ENCODE measurements at regions not wholly inside any gene's neighbourhood (a gene's known extent, or its start where the extent isn't known, plus 50 kb on each side); places are given as distances from the start of the nearest gene placed in this dataset.

DNA sequence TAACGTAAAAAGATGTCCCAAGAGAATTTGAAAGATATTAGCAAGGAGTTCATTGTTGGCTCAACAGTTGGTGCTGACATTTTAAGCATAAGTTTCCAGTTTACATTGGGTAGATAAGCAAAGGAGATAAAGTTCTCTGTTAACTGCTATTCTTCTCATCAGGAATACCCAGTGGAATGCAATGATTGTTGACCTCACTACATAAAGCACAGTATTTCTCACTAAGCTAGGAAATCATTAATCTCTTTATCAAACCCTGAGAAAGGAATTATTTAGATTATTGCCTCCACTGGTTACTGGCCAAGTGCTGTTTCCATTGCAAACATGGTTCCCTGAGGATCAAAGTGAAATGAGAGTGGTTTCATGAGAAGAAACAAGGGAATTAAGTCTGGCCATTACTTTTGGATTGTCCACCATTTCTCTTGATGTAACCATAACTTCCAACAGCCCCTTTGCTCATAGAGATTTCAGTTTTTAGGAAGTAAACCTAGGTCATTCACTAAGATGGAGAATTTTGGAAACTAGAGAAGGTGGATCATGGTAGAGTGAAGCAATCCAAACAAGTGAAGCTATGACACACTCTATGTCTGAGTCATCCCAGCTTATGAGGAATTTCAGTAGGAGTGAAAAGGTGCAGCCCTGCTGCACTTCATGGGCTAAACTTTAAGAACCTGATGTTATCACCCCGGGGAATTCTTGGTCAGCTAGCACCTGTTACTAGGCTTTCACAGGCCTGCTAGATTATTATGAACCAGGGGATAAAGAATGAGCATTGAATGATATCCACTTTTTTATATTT lies 163.4 kb downstream of the AREG start:
- Histone ChIP-seq H3K9ac (ENCODE audit: low read length) (no peak overlapping the region), H2AFZ (ENCODE audit: low read depth, low read length) (no peak overlapping the region), H3K27ac (ENCODE audit: low read depth, low read length) (no peak overlapping the region), H3K36me3 (ENCODE audit: insufficient read depth, low read length) (no peaks in the 10 kb centered on the region), H3K79me2 (ENCODE audit: insufficient read depth, low read length) (no peaks in the 10 kb centered on the region), H3K27me3 (ENCODE audit: insufficient read depth, low read length) (no peaks in the 10 kb centered on the region), H4K20me1 (ENCODE audit: insufficient read depth, low read length) (no peaks in the 10 kb centered on the region), H3K9me3 (ENCODE audit: insufficient read depth, low read depth, low read length) (no peaks in the 10 kb centered on the region), H3K4me2 (ENCODE audit: low read length) (no peak overlapping the region), H3K4me1 (ENCODE audit: insufficient read depth, low read length) (no peaks in the 10 kb centered on the region), H3K4me3 (ENCODE audit: insufficient read depth, low read depth, low read length) (no peak overlapping the region)
- no peak for FAIRE-seq
- Mint-ChIP-seq H3K27me3 (ENCODE audit: low read depth, unreplicated experiment) (no peaks in the 10 kb centered on the region), H3K27ac (ENCODE audit: unreplicated experiment) (no peak overlapping the region), H3K4me3 (ENCODE audit: unreplicated experiment) (no peak overlapping the region), H3K36me3 (ENCODE audit: low read depth, unreplicated experiment) (no peaks in the 10 kb centered on the region), H3K4me1 (ENCODE audit: low read depth, unreplicated experiment) (no peaks in the 10 kb centered on the region), H3K9me3 (ENCODE audit: unreplicated experiment) (peaks cover 2% of the 10 kb centered on the region)
- TF ChIP-seq, protein P1, sequence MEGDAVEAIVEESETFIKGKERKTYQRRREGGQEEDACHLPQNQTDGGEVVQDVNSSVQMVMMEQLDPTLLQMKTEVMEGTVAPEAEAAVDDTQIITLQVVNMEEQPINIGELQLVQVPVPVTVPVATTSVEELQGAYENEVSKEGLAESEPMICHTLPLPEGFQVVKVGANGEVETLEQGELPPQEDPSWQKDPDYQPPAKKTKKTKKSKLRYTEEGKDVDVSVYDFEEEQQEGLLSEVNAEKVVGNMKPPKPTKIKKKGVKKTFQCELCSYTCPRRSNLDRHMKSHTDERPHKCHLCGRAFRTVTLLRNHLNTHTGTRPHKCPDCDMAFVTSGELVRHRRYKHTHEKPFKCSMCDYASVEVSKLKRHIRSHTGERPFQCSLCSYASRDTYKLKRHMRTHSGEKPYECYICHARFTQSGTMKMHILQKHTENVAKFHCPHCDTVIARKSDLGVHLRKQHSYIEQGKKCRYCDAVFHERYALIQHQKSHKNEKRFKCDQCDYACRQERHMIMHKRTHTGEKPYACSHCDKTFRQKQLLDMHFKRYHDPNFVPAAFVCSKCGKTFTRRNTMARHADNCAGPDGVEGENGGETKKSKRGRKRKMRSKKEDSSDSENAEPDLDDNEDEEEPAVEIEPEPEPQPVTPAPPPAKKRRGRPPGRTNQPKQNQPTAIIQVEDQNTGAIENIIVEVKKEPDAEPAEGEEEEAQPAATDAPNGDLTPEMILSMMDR (IDR thresholded peaks at IDR 0.05; ENCODE audit: insufficient read depth, low read depth, low read length), result no peak
- no peak for TF ChIP-seq EZH2 (IDR thresholded peaks at IDR 0.05; ENCODE audit: insufficient read depth, low read length)
- DNase-seq (ENCODE audit: low read depth), result peak; percentile 51

DNA sequence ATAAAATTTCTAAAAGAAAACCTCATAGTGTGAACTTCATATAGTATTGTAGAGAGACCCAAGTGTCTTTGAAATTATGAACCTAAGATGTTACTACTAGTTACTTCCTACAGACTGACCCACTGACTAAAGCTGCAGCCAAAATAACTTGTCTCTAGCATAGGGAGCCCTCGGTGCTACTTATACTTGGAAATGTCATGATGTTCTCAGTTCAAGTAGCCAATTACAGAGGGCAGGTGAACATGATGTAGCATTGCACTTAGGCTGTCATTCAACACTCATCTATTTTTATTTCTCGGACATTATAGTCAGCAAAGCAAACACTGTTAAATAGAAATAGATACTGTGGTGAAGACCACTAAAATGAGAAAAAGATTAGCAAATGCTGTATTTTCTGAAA lies 165.6 kb downstream of the AREG start:
- H3K27me3 Mint-ChIP-seq (ENCODE audit: low read depth, unreplicated experiment), result no peaks in the 10 kb centered on the region
- DNase-seq (ENCODE audit: low read depth) (no peak), FAIRE-seq (no peak)
- Histone ChIP-seq H3K36me3 (ENCODE audit: insufficient read depth, low read length) (no peaks in the 10 kb centered on the region), H3K4me3 (ENCODE audit: insufficient read depth, low read depth, low read length) (no peak overlapping the region), H2AFZ (ENCODE audit: low read depth, low read length) (no peak overlapping the region), H3K9me3 (ENCODE audit: insufficient read depth, low read depth, low read length) (no peaks in the 10 kb centered on the region), H3K27me3 (ENCODE audit: insufficient read depth, low read length) (no peaks in the 10 kb centered on the region), H3K4me2 (ENCODE audit: low read length) (no peak overlapping the region), H3K79me2 (ENCODE audit: insufficient read depth, low read length) (no peaks in the 10 kb centered on the region), H3K4me1 (ENCODE audit: insufficient read depth, low read length) (no peaks in the 10 kb centered on the region), H4K20me1 (ENCODE audit: insufficient read depth, low read length) (no peaks in the 10 kb centered on the region), H3K9ac (ENCODE audit: low read length) (no peak overlapping the region), H3K27ac (ENCODE audit: low read depth, low read length) (no peak overlapping the region)
- no peak overlapping the region for H3K4me3 Mint-ChIP-seq (ENCODE audit: unreplicated experiment)
- peaks cover 2% of the 10 kb centered on the region for H3K9me3 Mint-ChIP-seq (ENCODE audit: unreplicated experiment)
- H3K36me3 Mint-ChIP-seq (ENCODE audit: low read depth, unreplicated experiment), result no peaks in the 10 kb centered on the region
- no peak overlapping the region for H3K27ac Mint-ChIP-seq (ENCODE audit: unreplicated experiment)
- no peaks in the 10 kb centered on the region for H3K4me1 Mint-ChIP-seq (ENCODE audit: low read depth, unreplicated experiment)
- no peak for TF ChIP-seq EZH2 (IDR thresholded peaks at IDR 0.05; ENCODE audit: insufficient read depth, low read length)
- TF ChIP-seq, protein P1 (IDR thresholded peaks at IDR 0.05; ENCODE audit: insufficient read depth, low read depth, low read length), result no peak

DNA sequence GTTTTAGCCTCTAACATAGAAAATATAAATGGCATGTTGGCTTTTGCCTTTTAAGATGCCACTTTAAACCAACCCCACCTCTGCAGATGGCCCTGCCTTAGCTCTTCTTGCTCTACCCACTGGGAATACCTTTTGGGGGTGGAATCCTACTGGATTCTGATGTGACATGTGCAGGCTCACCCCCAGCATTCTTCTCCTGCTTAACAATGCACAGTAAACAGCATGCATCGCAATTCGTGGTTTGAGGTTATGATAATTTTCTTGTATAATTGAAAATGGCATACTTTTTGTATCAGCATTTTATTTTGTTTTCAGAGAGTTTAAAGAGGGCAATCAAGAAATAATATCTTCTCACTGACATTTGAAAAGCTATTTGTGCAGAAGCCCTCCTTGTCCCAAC lies 167.9 kb downstream of the AREG start:
- H4K20me1 ChIP-seq (ENCODE audit: insufficient read depth, low read length), result no peaks in the 10 kb centered on the region
- no peak overlapping the region for H2AFZ ChIP-seq (ENCODE audit: low read depth, low read length)
- no peaks in the 10 kb centered on the region for H3K36me3 ChIP-seq (ENCODE audit: insufficient read depth, low read length)
- H3K27me3 Mint-ChIP-seq (ENCODE audit: low read depth, unreplicated experiment), result no peaks in the 10 kb centered on the region
- H3K9ac ChIP-seq (ENCODE audit: low read length), result no peak overlapping the region
- FAIRE-seq (no peak), DNase-seq (ENCODE audit: low read depth) (peak; percentile 8)
- H3K4me1 Mint-ChIP-seq (ENCODE audit: low read depth, unreplicated experiment), result no peaks in the 10 kb centered on the region
- H3K4me3 Mint-ChIP-seq (ENCODE audit: unreplicated experiment), result no peak overlapping the region
- H3K27ac ChIP-seq (ENCODE audit: low read depth, low read length), result no peak overlapping the region
- TF ChIP-seq, protein P1 (IDR thresholded peaks at IDR 0.05; ENCODE audit: insufficient read depth, low read depth, low read length), result no peak
- TF ChIP-seq EZH2 (IDR thresholded peaks at IDR 0.05; ENCODE audit: insufficient read depth, low read length), result no peak
- no peaks in the 10 kb centered on the region for H3K36me3 Mint-ChIP-seq (ENCODE audit: low read depth, unreplicated experiment)
- no peak overlapping the region for H3K27ac Mint-ChIP-seq (ENCODE audit: unreplicated experiment)
- no peak overlapping the region for H3K4me2 ChIP-seq (ENCODE audit: low read length)
- H3K9me3 Mint-ChIP-seq (ENCODE audit: unreplicated experiment), result peaks cover under 1% of the 10 kb centered on the region
- H3K4me3 ChIP-seq (ENCODE audit: insufficient read depth, low read depth, low read length), result no peak overlapping the region
- no peaks in the 10 kb centered on the region for H3K27me3 ChIP-seq (ENCODE audit: insufficient read depth, low read length)
- no peaks in the 10 kb centered on the region for H3K9me3 ChIP-seq (ENCODE audit: insufficient read depth, low read depth, low read length)
- H3K4me1 ChIP-seq (ENCODE audit: insufficient read depth, low read length), result no peaks in the 10 kb centered on the region
- H3K79me2 ChIP-seq (ENCODE audit: insufficient read depth, low read length), result no peaks in the 10 kb centered on the region
